HepG2 (cell line): ENCODE measurements at regions not wholly inside any gene's neighbourhood (a gene's known extent, or its start where the extent isn't known, plus 50 kb on each side); places are given as distances from the start of the nearest gene placed in this dataset.

Experiments used
- ATAC-seq: fragments of 200-7000 bp; cut with Tn5 transposase; 3 replicates; pipeline ENCODE4 v1.9.1; 2020; ENCODE audit warnings: mild to moderate bottlenecking, moderate library complexity
- BruUV-seq: library from RNA; stranded (reverse); fragments of 400-500 nt; replicated peaks from 2 replicates; lab custom pipeline; 2021; lab: Mats Ljungman, UMichigan
- CTCF ChIA-PET: fragments of 300-600 bp; formaldehyde crosslinking; extraction: SDS; loops from one replicate; lab custom pipeline; 2021; ENCODE audit warnings: low total read pairs, inconsistent platforms, low intra/inter-chr PET ratio; lab: Yijun Ruan, JAX
- POLR2A ChIA-PET: fragments of 350-600 bp; sonication (Branson Sonifier 250); formaldehyde crosslinking; loops from one replicate; lab custom pipeline; 2020; ENCODE audit warnings: antibody characterized with exemption, inconsistent platforms; lab: Yijun Ruan, JAX
- DNase-seq: peaks from one replicate; pipeline ENCODE4 v3.0.0-alpha.2; 2015; ENCODE audit warnings: low spot score
- FAIRE-seq: peaks from 3 replicates; lab custom pipeline; 2011; peaks lifted over from hg19 to GRCh38; lab: Jason Lieb, UNC
- H2AFZ ChIP-seq: one replicate; pipeline ENCODE4 v1.6.1; 2011; ENCODE audit warnings: low read length, inconsistent platforms
- H3K27ac ChIP-seq: fragments of 300-600 bp; 3 replicates; pipeline ENCODE4 v1.8.0; 2011; ENCODE audit warnings: mixed run types, mild to moderate bottlenecking, mixed read lengths, low read length, inconsistent platforms; ENCODE audit not compliant: insufficient read depth; ENCODE audit errors: extremely low read length
- H3K27me3 ChIP-seq, 2 experiments: fragments of 200-600 bp in 1 of 2; 2 replicates in 1 of 2; 3 replicates in 1 of 2; pipeline versions ENCODE4 v1.6.0 to v1.8.0; 2011; ENCODE audit warnings: low read length in 2 of 2, mild to moderate bottlenecking in 2 of 2, moderate library complexity in 2 of 2, inconsistent platforms in 1 of 2; ENCODE audit not compliant: insufficient read depth in 2 of 2, control insufficient read depth in 1 of 2
- H3K36me3 ChIP-seq, 2 experiments: fragments of 200-600 bp in 1 of 2; replicated peaks in 1 of 2; 2 replicates in 1 of 2; 3 replicates in 1 of 2; pipeline versions ENCODE4 v1.5.1 to v1.8.0; 2011; ENCODE audit warnings: low read length in 2 of 2, inconsistent platforms in 1 of 2; ENCODE audit not compliant: insufficient read depth in 2 of 2, control insufficient read depth in 1 of 2
- H3K4me1 ChIP-seq: 2 replicates; pipeline ENCODE4 v1.5.1; 2012; ENCODE audit warnings: low read length, inconsistent platforms; ENCODE audit not compliant: insufficient read depth
- H3K4me2 ChIP-seq: 2 replicates; pipeline ENCODE4 v1.6.0; 2011; ENCODE audit warnings: low read depth, low read length, inconsistent platforms
- H3K4me3 ChIP-seq, 3 experiments: fragments of 200-600 bp in 1 of 3; sonication (generic), shearing (Covaris generic) in 1 of 3; replicated peaks in 1 of 3; 2 replicates each; pipeline ENCODE4 v1.5.1; 2011 to 2016; ENCODE audit warnings: low read length in 3 of 3, inconsistent platforms in 2 of 3, low read depth in 2 of 3, mild to moderate bottlenecking in 2 of 3, control low read depth in 1 of 3, mixed read lengths in 1 of 3; ENCODE audit not compliant: insufficient read depth in 1 of 3
- H3K79me2 ChIP-seq: one replicate; pipeline ENCODE4 v1.6.1; 2011; ENCODE audit warnings: low read length, inconsistent platforms; ENCODE audit not compliant: insufficient read depth
- H3K9ac ChIP-seq: 2 replicates; pipeline ENCODE4 v1.6.0; 2011; ENCODE audit warnings: mild to moderate bottlenecking, low read depth, low read length, inconsistent platforms; ENCODE audit not compliant: insufficient read depth
- H3K9me3 ChIP-seq: 2 replicates; pipeline ENCODE4 v1.5.1; 2012; ENCODE audit warnings: mild to moderate bottlenecking, low read length
- H4K20me1 ChIP-seq: 2 replicates; pipeline ENCODE4 v1.6.0; 2011; ENCODE audit warnings: inconsistent platforms, mild to moderate bottlenecking, low read length, moderate library complexity; ENCODE audit not compliant: insufficient read depth
- ELF3 ChIP-seq: IDR thresholded peaks from 2 replicates; pipeline ENCODE4 v1.6.1; 2016; ENCODE audit warnings: missing genetic modification reagents, missing compliant biosample characterization
- FOXK2 ChIP-seq: fragments of 450-650 bp; IDR thresholded peaks from 2 replicates; pipeline ENCODE4 v1.6.1; 2016
- JARID2 ChIP-seq: sonication (generic); formaldehyde crosslinking; IDR thresholded peaks from 2 replicates; pipeline ENCODE4 v1.8.1; 2023; ENCODE audit warnings: missing genetic modification reagents, inconsistent platforms; ENCODE audit not compliant: insufficient replicate concordance
- KLF11 ChIP-seq: IDR thresholded peaks from 2 replicates; pipeline ENCODE4 v1.6.1; 2016; ENCODE audit warnings: missing compliant biosample characterization
- NFYC ChIP-seq: IDR thresholded peaks from 2 replicates; pipeline ENCODE4 v1.6.1; 2016; ENCODE audit warnings: missing genetic modification reagents, missing compliant biosample characterization
- PITX1 ChIP-seq: sonication (generic); formaldehyde crosslinking; IDR thresholded peaks from 2 replicates; pipeline ENCODE4 v1.5.1; 2020; ENCODE audit warnings: mild to moderate bottlenecking, missing genetic modification reagents
- PREB ChIP-seq: sonication (generic); formaldehyde crosslinking; IDR thresholded peaks from 2 replicates; pipeline ENCODE4 v1.4.0; 2020; ENCODE audit warnings: missing genetic modification reagents
- ZBTB26 ChIP-seq: IDR thresholded peaks from 2 replicates; pipeline ENCODE4 v1.6.1; 2016; ENCODE audit warnings: missing compliant biosample characterization, missing genetic modification reagents, borderline replicate concordance
- ZNF143 ChIP-seq: sonication (generic); formaldehyde crosslinking; IDR thresholded peaks from 2 replicates; pipeline ENCODE4 v1.4.0; 2020; ENCODE audit warnings: missing genetic modification reagents
- ZNF230 ChIP-seq: sonication (generic); formaldehyde crosslinking; IDR thresholded peaks from 2 replicates; pipeline ENCODE4 v1.4.0; 2020; ENCODE audit warnings: mild to moderate bottlenecking, missing genetic modification reagents
- ZNF33B ChIP-seq: sonication (generic); formaldehyde crosslinking; IDR thresholded peaks from 2 replicates; pipeline ENCODE4 v1.5.1; 2020; ENCODE audit warnings: mild to moderate bottlenecking, missing genetic modification reagents
- ZNF367 ChIP-seq: sonication (generic); formaldehyde crosslinking; IDR thresholded peaks from 2 replicates; pipeline ENCODE4 v1.4.0; 2020; ENCODE audit warnings: missing genetic modification reagents, borderline replicate concordance
- ZNF552 ChIP-seq: sonication (generic); formaldehyde crosslinking; IDR thresholded peaks from 2 replicates; pipeline ENCODE4 v1.9.0; 2022; ENCODE audit warnings: missing genetic modification reagents, mild to moderate bottlenecking, borderline replicate concordance
- ZNF674 ChIP-seq: sonication (generic); formaldehyde crosslinking; IDR thresholded peaks from 2 replicates; pipeline ENCODE4 v1.5.0; 2020; ENCODE audit warnings: low read depth, mild to moderate bottlenecking, missing genetic modification reagents
- WGBS: methylation state at CpG from one replicate; pipeline ENCODE4 v1.1.6; 2017; ENCODE audit warnings: low lambda C conversion rate; 5-methylcytosine and 5-hydroxymethylcytosine counted together
- in situ Hi-C: cut with HindIII; loops from 2 replicates; pipeline ENCODE4 v1.10.0; 2017; ENCODE audit warnings: low pct_unique_long_range_greater_than_20kb; ENCODE audit not compliant: extremely low pct_ligation_motif_present
- intact Hi-C: fragments of 100-400 bp; cut with micrococcal nuclease; formaldehyde crosslinking; loops from one replicate; pipeline ENCODE4 v1.10.0; 2022; ENCODE audit not compliant: unreplicated experiment
- TF ChIP-seq, protein P1 (sequence below): sonication (generic); formaldehyde crosslinking; IDR thresholded peaks from 2 replicates; pipeline ENCODE4 v1.8.1; 2023; ENCODE audit warnings: missing genetic modification reagents, inconsistent platforms, borderline replicate concordance
- TF ChIP-seq, protein P2 (sequence below), 2 experiments: sonication (generic) in 1 of 2; formaldehyde crosslinking in 1 of 2; IDR thresholded peaks; 2 replicates each; pipeline versions ENCODE4 v1.4.0 to v1.6.1; 2016 to 2020; ENCODE audit warnings: borderline replicate concordance in 1 of 2, low read depth in 1 of 2, mild to moderate bottlenecking in 1 of 2, missing genetic modification reagents in 1 of 2

DNA sequence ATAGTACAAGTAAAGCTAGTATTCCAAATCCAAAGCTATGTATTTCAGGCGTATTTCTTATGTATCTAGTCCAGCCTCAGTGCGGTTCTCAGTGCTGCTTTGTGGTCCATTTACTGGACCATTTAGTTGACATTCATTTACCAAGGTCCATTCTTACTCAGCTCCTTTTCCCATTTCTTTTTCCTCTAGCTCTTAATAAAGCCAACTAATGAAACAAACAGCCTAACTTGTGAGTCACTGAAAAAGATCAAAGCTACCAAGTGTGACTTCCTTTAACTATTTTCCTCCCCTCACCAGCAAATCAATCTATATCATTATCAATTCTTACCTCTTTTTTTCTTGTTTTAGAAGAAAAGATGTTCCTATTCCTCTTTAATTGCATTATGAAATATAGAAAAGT, 64.0 kb downstream of the CYB561 start:
- intact Hi-C loops: no loop called here
- Histone ChIP-seq H3K9ac (no peak overlapping the region), H3K9me3 (peaks cover 9% of the 10 kb centered on the region; the same call in 1 of the 2 replicates), H3K79me2 (no peaks in the 10 kb centered on the region), H3K27me3 (peaks cover 0 to 12% of the 10 kb centered on the region in 2 experiments; a peak in 3 of 5 replicates), H4K20me1 (no peaks in the 10 kb centered on the region), H3K27ac (no peak overlapping the region), H3K4me2 (no peak overlapping the region), H3K36me3 (no peaks in the 10 kb centered on the region), H3K4me1 (no peaks in the 10 kb centered on the region), H3K4me3 (no peak overlapping the region), H2AFZ (no peak overlapping the region)
- no peak for ATAC-seq
- FAIRE-seq: no peak
- in situ Hi-C loops: no loop called here
- ChIA-PET POLR2A (no interaction called here), CTCF (no interaction called here)
- WGBS: 2% methylated on average over 2 of the region's 2 CpGs
- no TSS peak for BruUV-seq
- no peak for DNase-seq
- TF ChIP-seq ZNF552 (no peak), JARID2 (no peak), FOXK2 (no peak), ZNF674 (CRISPR knock-in tag) (no peak), PREB (CRISPR knock-in tag) (no peak), ZNF230 (CRISPR knock-in tag) (no peak), ZNF143 (no peak), ZBTB26 (CRISPR knock-in tag) (no peak), ZNF33B (no peak), NFYC (CRISPR knock-in tag) (no peak), ELF3 (CRISPR knock-in tag) (no peak), PITX1 (CRISPR knock-in tag) (no peak), ZNF367 (CRISPR knock-in tag) (no peak), KLF11 (CRISPR knock-in tag) (no peak)
- TF ChIP-seq, protein P1, sequence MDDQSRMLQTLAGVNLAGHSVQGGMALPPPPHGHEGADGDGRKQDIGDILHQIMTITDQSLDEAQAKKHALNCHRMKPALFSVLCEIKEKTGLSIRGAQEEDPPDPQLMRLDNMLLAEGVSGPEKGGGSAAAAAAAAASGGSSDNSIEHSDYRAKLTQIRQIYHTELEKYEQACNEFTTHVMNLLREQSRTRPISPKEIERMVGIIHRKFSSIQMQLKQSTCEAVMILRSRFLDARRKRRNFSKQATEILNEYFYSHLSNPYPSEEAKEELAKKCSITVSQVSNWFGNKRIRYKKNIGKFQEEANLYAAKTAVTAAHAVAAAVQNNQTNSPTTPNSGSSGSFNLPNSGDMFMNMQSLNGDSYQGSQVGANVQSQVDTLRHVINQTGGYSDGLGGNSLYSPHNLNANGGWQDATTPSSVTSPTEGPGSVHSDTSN (CRISPR knock-in tag): no peak
- TF ChIP-seq, protein P2, sequence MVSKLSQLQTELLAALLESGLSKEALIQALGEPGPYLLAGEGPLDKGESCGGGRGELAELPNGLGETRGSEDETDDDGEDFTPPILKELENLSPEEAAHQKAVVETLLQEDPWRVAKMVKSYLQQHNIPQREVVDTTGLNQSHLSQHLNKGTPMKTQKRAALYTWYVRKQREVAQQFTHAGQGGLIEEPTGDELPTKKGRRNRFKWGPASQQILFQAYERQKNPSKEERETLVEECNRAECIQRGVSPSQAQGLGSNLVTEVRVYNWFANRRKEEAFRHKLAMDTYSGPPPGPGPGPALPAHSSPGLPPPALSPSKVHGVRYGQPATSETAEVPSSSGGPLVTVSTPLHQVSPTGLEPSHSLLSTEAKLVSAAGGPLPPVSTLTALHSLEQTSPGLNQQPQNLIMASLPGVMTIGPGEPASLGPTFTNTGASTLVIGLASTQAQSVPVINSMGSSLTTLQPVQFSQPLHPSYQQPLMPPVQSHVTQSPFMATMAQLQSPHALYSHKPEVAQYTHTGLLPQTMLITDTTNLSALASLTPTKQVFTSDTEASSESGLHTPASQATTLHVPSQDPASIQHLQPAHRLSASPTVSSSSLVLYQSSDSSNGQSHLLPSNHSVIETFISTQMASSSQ (IDR thresholded peaks at IDR 0.05; ENCODE audit: low read depth): no peak
- TF ChIP-seq, protein P2 (CRISPR knock-in tag; IDR thresholded peaks at IDR 0.05; ENCODE audit: borderline replicate concordance): no peak
